ENCODE measurements at regions not wholly inside any gene's neighbourhood (a gene's known extent, or its start where the extent isn't known, plus 50 kb on each side); places are given as distances from the start of the nearest gene placed in this dataset.

- dilution Hi-C loops (cut with HindIII; ENCODE audit: low sequenced_read_pairs, unreplicated experiment) (no loop called here), intact Hi-C loops (cut with micrococcal nuclease) (no loop called here), in situ Hi-C loops (cut with MboI; ENCODE audit: low sequenced_read_pairs) (no loop called here)
- ATAC-seq (ENCODE audit: low read depth): no peak
- 90% methylated on average over 2 of the region's 5 CpGs; no CpG with 5 or more reads in 1 of the 2 experiments for WGBS, 2 experiments (ENCODE audit: extremely low coverage in 2 of 2, insufficient read length in 1 of 2)
- Histone ChIP-seq H3K9ac (ENCODE audit: low read depth, low read length) (no peak overlapping the region), H2AK9ac (replicated peaks; ENCODE audit: low read depth, low read length, poor library complexity) (no peak overlapping the region), H3K4me2 (ENCODE audit: low read depth, low read length) (no peak overlapping the region), H3K79me1 (ENCODE audit: low read depth in 1 of 2, low read length in 2 of 2) (no peaks in the 10 kb centered on the region), H4K20me1 (ENCODE audit: insufficient read depth, low read length) (no peaks in the 10 kb centered on the region), H2AK5ac (ENCODE audit: low read depth, low read length) (no peak overlapping the region), H4K8ac (ENCODE audit: low read depth in 2 of 2, low read length in 2 of 2) (no peak overlapping the region), H2BK120ac (ENCODE audit: low read depth, low read length) (no peak overlapping the region), H2BK15ac (ENCODE audit: low read depth, low read length) (no peak overlapping the region), H2BK20ac (ENCODE audit: low read depth, low read length) (no peak overlapping the region), H3K9me1 (ENCODE audit: insufficient read depth, low read length) (no peaks in the 10 kb centered on the region), H4K91ac (ENCODE audit: insufficient read depth, low read depth, low read length) (no peak overlapping the region), H3K4ac (ENCODE audit: low read depth, low read length) (no peak overlapping the region), H3K18ac (ENCODE audit: low read depth, low read length) (no peak overlapping the region), H3K14ac (replicated peaks; ENCODE audit: low read depth, low read length) (no peak overlapping the region), H3K4me1 (ENCODE audit: control insufficient read depth, insufficient read depth, low read length) (no peaks in the 10 kb centered on the region), H3K27ac (ENCODE audit: insufficient read depth, low read length) (no peak overlapping the region), H3K36me3 (ENCODE audit: control insufficient read depth, insufficient read depth, low read length) (no peaks in the 10 kb centered on the region), H3K4me3 (ENCODE audit: insufficient read depth, low read depth, low read length) (no peak overlapping the region), H4K5ac (ENCODE audit: low read depth, low read length) (no peak overlapping the region), H3K23ac (ENCODE audit: low read depth, low read length) (no peak overlapping the region), H2AFZ (replicated peaks; ENCODE audit: low read length, poor library complexity) (no peak overlapping the region), H3K9me3 (ENCODE audit: control insufficient read depth, insufficient read depth, low read length) (no peaks in the 10 kb centered on the region), H3K27me3 (ENCODE audit: control insufficient read depth, insufficient read depth, low read length) (no peaks in the 10 kb centered on the region; the same call in 1 of the 2 replicates), H2BK5ac (ENCODE audit: low read depth, low read length, poor library complexity, severe bottlenecking) (no peak overlapping the region), H3K56ac (ENCODE audit: extremely low read depth, insufficient read depth, low read length) (no peak overlapping the region)
- DNase-seq: no peak
- CTCF ChIA-PET: no interaction called here
- TF ChIP-seq MAFK (IDR thresholded peaks at IDR 0.05; ENCODE audit: low read depth, low read length) (no peak), CTCF (conservative IDR thresholded peaks at IDR 0.05; ENCODE audit: low read depth, low read length) (no peak), RFX5 (IDR thresholded peaks at IDR 0.05; ENCODE audit: low read depth, low read length) (no peak)
- POLR2A ChIA-PET (ENCODE audit: unreplicated experiment): no interaction called here
- BruUV-seq (replicated peaks): no TSS peak
Measured at GRCh38 chr6:11335826-11336225, 103.4 kb upstream of the NEDD9 start.
